ENCODE measurements at regions not wholly inside any gene's neighbourhood (a gene's known extent, or its start where the extent isn't known, plus 50 kb on each side); places are given as distances from the start of the nearest gene placed in this dataset.

- no peaks in the 10 kb centered on the region for H3K27me3 Mint-ChIP-seq
- H3K9me3 Mint-ChIP-seq = no peaks in the 10 kb centered on the region
- H3K27ac Mint-ChIP-seq = no peak overlapping the region
- H3K36me3 Mint-ChIP-seq (ENCODE audit: low read depth) = no peaks in the 10 kb centered on the region
- no peaks in the 10 kb centered on the region for H3K4me1 Mint-ChIP-seq (ENCODE audit: low read depth)
- DNase-seq = no peak
- H3K4me3 Mint-ChIP-seq = no peak overlapping the region
These were observed 737.5 kb downstream of the SATB2 start for GRCh38 chr2:198720266-198720665.

- Mint-ChIP-seq H3K9me3 (no peaks in the 10 kb centered on the region), H3K4me1 (ENCODE audit: low read depth) (no peaks in the 10 kb centered on the region), H3K27me3 (no peaks in the 10 kb centered on the region), H3K27ac (no peak overlapping the region), H3K36me3 (ENCODE audit: low read depth) (no peaks in the 10 kb centered on the region), H3K4me3 (no peak overlapping the region)
- DNase-seq = no peak
These were observed 740.3 kb downstream of the SATB2 start for GRCh38 chr2:198717451-198717850.

GRCh38 chr2:198715302-198715835 is 742.4 kb downstream of the SATB2 start:
- H3K27ac Mint-ChIP-seq = no peak overlapping the region
- no peaks in the 10 kb centered on the region for H3K4me1 Mint-ChIP-seq (ENCODE audit: low read depth)
- H3K27me3 Mint-ChIP-seq = no peaks in the 10 kb centered on the region
- no peaks in the 10 kb centered on the region for H3K36me3 Mint-ChIP-seq (ENCODE audit: low read depth)
- H3K4me3 Mint-ChIP-seq = no peak overlapping the region
- H3K9me3 Mint-ChIP-seq = no peaks in the 10 kb centered on the region
- DNase-seq = no peak

- Mint-ChIP-seq H3K9me3 (no peaks in the 10 kb centered on the region), H3K27ac (no peak overlapping the region), H3K36me3 (ENCODE audit: low read depth) (no peaks in the 10 kb centered on the region), H3K4me1 (ENCODE audit: low read depth) (no peaks in the 10 kb centered on the region), H3K27me3 (no peaks in the 10 kb centered on the region), H3K4me3 (no peak overlapping the region)
- DNase-seq = no peak
These were observed 745.3 kb downstream of the SATB2 start for GRCh38 chr2:198712485-198712884.

GRCh38 chr2:198711484-198711883 is 746.3 kb downstream of the SATB2 start:
- Mint-ChIP-seq H3K36me3 (ENCODE audit: low read depth) (no peaks in the 10 kb centered on the region), H3K9me3 (no peaks in the 10 kb centered on the region), H3K4me3 (no peak overlapping the region), H3K27ac (no peak overlapping the region), H3K4me1 (ENCODE audit: low read depth) (no peaks in the 10 kb centered on the region), H3K27me3 (no peaks in the 10 kb centered on the region)
- DNase-seq = no peak

GRCh38 chr2:198710562-198710961 is 747.2 kb downstream of the SATB2 start:
- H3K4me3 Mint-ChIP-seq = no peak overlapping the region
- H3K4me1 Mint-ChIP-seq (ENCODE audit: low read depth) = no peaks in the 10 kb centered on the region
- DNase-seq = no peak
- no peaks in the 10 kb centered on the region for H3K9me3 Mint-ChIP-seq
- no peaks in the 10 kb centered on the region for H3K36me3 Mint-ChIP-seq (ENCODE audit: low read depth)
- no peak overlapping the region for H3K27ac Mint-ChIP-seq
- H3K27me3 Mint-ChIP-seq = no peaks in the 10 kb centered on the region

GRCh38 chr2:198706476-198707082 is 751.2 kb downstream of the SATB2 start:
- no peaks in the 10 kb centered on the region for H3K4me1 Mint-ChIP-seq (ENCODE audit: low read depth)
- H3K36me3 Mint-ChIP-seq (ENCODE audit: low read depth) = no peaks in the 10 kb centered on the region
- no peak overlapping the region for H3K27ac Mint-ChIP-seq
- H3K27me3 Mint-ChIP-seq = no peaks in the 10 kb centered on the region
- no peaks in the 10 kb centered on the region for H3K9me3 Mint-ChIP-seq
- H3K4me3 Mint-ChIP-seq = no peak overlapping the region
- DNase-seq = no peak

GRCh38 chr2:198703281-198703680 is 754.5 kb downstream of the SATB2 start:
- H3K4me1 Mint-ChIP-seq (ENCODE audit: low read depth) = no peaks in the 10 kb centered on the region
- no peak overlapping the region for H3K4me3 Mint-ChIP-seq
- no peak for DNase-seq
- no peaks in the 10 kb centered on the region for H3K36me3 Mint-ChIP-seq (ENCODE audit: low read depth)
- H3K27me3 Mint-ChIP-seq = no peaks in the 10 kb centered on the region
- H3K9me3 Mint-ChIP-seq = no peaks in the 10 kb centered on the region
- no peak overlapping the region for H3K27ac Mint-ChIP-seq

- Mint-ChIP-seq H3K36me3 (ENCODE audit: low read depth) (no peaks in the 10 kb centered on the region), H3K4me3 (no peak overlapping the region), H3K4me1 (ENCODE audit: low read depth) (no peaks in the 10 kb centered on the region), H3K27ac (no peak overlapping the region), H3K27me3 (no peaks in the 10 kb centered on the region), H3K9me3 (no peaks in the 10 kb centered on the region)
- DNase-seq = no peak
These were observed 754.9 kb downstream of the SATB2 start for GRCh38 chr2:198702796-198703195.

GRCh38 chr2:198701481-198701880 is 756.3 kb downstream of the SATB2 start:
- no peak for DNase-seq
- Mint-ChIP-seq H3K27me3 (no peaks in the 10 kb centered on the region), H3K27ac (no peak overlapping the region), H3K36me3 (ENCODE audit: low read depth) (no peaks in the 10 kb centered on the region), H3K9me3 (no peaks in the 10 kb centered on the region), H3K4me3 (no peak overlapping the region), H3K4me1 (ENCODE audit: low read depth) (no peaks in the 10 kb centered on the region)

GRCh38 chr2:198700319-198700718 is 757.4 kb downstream of the SATB2 start:
- DNase-seq = no peak
- H3K36me3 Mint-ChIP-seq (ENCODE audit: low read depth) = no peaks in the 10 kb centered on the region
- H3K27ac Mint-ChIP-seq = no peak overlapping the region
- no peaks in the 10 kb centered on the region for H3K27me3 Mint-ChIP-seq
- no peaks in the 10 kb centered on the region for H3K9me3 Mint-ChIP-seq
- H3K4me3 Mint-ChIP-seq = no peak overlapping the region
- H3K4me1 Mint-ChIP-seq (ENCODE audit: low read depth) = no peaks in the 10 kb centered on the region

- no peak for DNase-seq
These were observed 759.5 kb downstream of the SATB2 start for GRCh38 chr2:198698230-198698629.

GRCh38 chr2:198697794-198698193 is 759.9 kb downstream of the SATB2 start:
- no peaks in the 10 kb centered on the region for H3K9me3 Mint-ChIP-seq
- no peak overlapping the region for H3K4me3 Mint-ChIP-seq
- H3K36me3 Mint-ChIP-seq (ENCODE audit: low read depth) = no peaks in the 10 kb centered on the region
- H3K27me3 Mint-ChIP-seq = no peaks in the 10 kb centered on the region
- H3K27ac Mint-ChIP-seq = no peak overlapping the region
- no peak for DNase-seq
- no peaks in the 10 kb centered on the region for H3K4me1 Mint-ChIP-seq (ENCODE audit: low read depth)

More at GRCh38 chr2:198698230-198698629, 759.5 kb downstream of the SATB2 start:
- H3K4me3 Mint-ChIP-seq = no peak overlapping the region
- no peak overlapping the region for H3K27ac Mint-ChIP-seq
- H3K4me1 Mint-ChIP-seq (ENCODE audit: low read depth) = no peaks in the 10 kb centered on the region
- H3K9me3 Mint-ChIP-seq = no peaks in the 10 kb centered on the region
- no peaks in the 10 kb centered on the region for H3K36me3 Mint-ChIP-seq (ENCODE audit: low read depth)
- H3K27me3 Mint-ChIP-seq = no peaks in the 10 kb centered on the region

- no peak overlapping the region for H3K27ac Mint-ChIP-seq
- H3K9me3 Mint-ChIP-seq = no peaks in the 10 kb centered on the region
- no peaks in the 10 kb centered on the region for H3K4me1 Mint-ChIP-seq (ENCODE audit: low read depth)
- no peaks in the 10 kb centered on the region for H3K36me3 Mint-ChIP-seq (ENCODE audit: low read depth)
- H3K27me3 Mint-ChIP-seq = no peaks in the 10 kb centered on the region
- no peak for DNase-seq
- no peak overlapping the region for H3K4me3 Mint-ChIP-seq
These were observed 760.5 kb downstream of the SATB2 start for GRCh38 chr2:198697218-198697617.

GRCh38 chr2:198695879-198696278 is 761.9 kb downstream of the SATB2 start:
- Mint-ChIP-seq H3K36me3 (ENCODE audit: low read depth) (no peaks in the 10 kb centered on the region), H3K4me1 (ENCODE audit: low read depth) (no peaks in the 10 kb centered on the region), H3K4me3 (no peak overlapping the region), H3K9me3 (no peaks in the 10 kb centered on the region), H3K27ac (no peak overlapping the region), H3K27me3 (no peaks in the 10 kb centered on the region)
- no peak for DNase-seq
